IMR-90 (cell line): ENCODE measurements at regions not wholly inside any gene's neighbourhood (a gene's known extent, or its start where the extent isn't known, plus 50 kb on each side); places are given as distances from the start of the nearest gene placed in this dataset.

Experiments used
- ATAC-seq: fragments of 200-7000 bp; cut with Tn5 transposase; 2 replicates; pipeline ENCODE4 v1.9.1; 2020; ENCODE audit warnings: low read depth, mild to moderate bottlenecking, moderate library complexity
- BruUV-seq: library from RNA; stranded (reverse); fragments of 400-500 nt; replicated peaks from 2 replicates; lab custom pipeline; 2021; lab: Mats Ljungman, UMichigan
- CTCF ChIA-PET: fragments of 300-600 bp; formaldehyde crosslinking; extraction: SDS; loops from one replicate; lab custom pipeline; 2021; ENCODE audit warnings: antibody characterized with exemption; lab: Yijun Ruan, JAX
- POLR2A ChIA-PET: fragments of 300-600 bp; sonication (Branson Sonifier 250); formaldehyde crosslinking; loops from one replicate; lab custom pipeline; 2022; ENCODE audit warnings: antibody characterized with exemption; ENCODE audit not compliant: unreplicated experiment; lab: Charles Lee
- DNase-seq: peaks from one replicate; pipeline ENCODE4 v3.0.0; 2013
- H2AFZ ChIP-seq: replicated peaks from 2 replicates; pipeline ENCODE3; 2013; ENCODE audit warnings: low read length, mild to moderate bottlenecking; ENCODE audit not compliant: poor library complexity
- H2AK5ac ChIP-seq: 2 replicates; pipeline ENCODE4 v1.6.1; 2013; ENCODE audit warnings: low read depth, low read length, inconsistent platforms
- H2AK9ac ChIP-seq: replicated peaks from 2 replicates; pipeline ENCODE3; 2013; ENCODE audit warnings: mild to moderate bottlenecking, low read depth, low read length, moderate library complexity; ENCODE audit not compliant: poor library complexity
- H2BK120ac ChIP-seq: 2 replicates; pipeline ENCODE4 v1.6.1; 2013; ENCODE audit warnings: low read depth, low read length, inconsistent platforms
- H2BK15ac ChIP-seq: 3 replicates; pipeline ENCODE4 v1.6.1; 2013; ENCODE audit warnings: low read depth, low read length, inconsistent platforms
- H2BK20ac ChIP-seq: 2 replicates; pipeline ENCODE4 v1.6.1; 2013; ENCODE audit warnings: low read depth, mild to moderate bottlenecking, inconsistent platforms, low read length, moderate library complexity
- H2BK5ac ChIP-seq: 2 replicates; pipeline ENCODE4 v1.6.1; 2013; ENCODE audit warnings: mild to moderate bottlenecking, low read depth, low read length, inconsistent platforms; ENCODE audit not compliant: poor library complexity, severe bottlenecking
- H3K14ac ChIP-seq: replicated peaks from 2 replicates; pipeline ENCODE4 v1.6.1; 2013; ENCODE audit warnings: low read depth, low read length, inconsistent platforms
- H3K18ac ChIP-seq: 2 replicates; pipeline ENCODE4 v1.6.1; 2013; ENCODE audit warnings: low read depth, low read length, control low read depth
- H3K23ac ChIP-seq: 2 replicates; pipeline ENCODE4 v1.6.1; 2013; ENCODE audit warnings: low read depth, low read length, inconsistent platforms
- H3K27ac ChIP-seq: 2 replicates; pipeline ENCODE4 v1.5.1; 2013; ENCODE audit warnings: mild to moderate bottlenecking, control low read depth, low read length; ENCODE audit not compliant: insufficient read depth
- H3K27me3 ChIP-seq: 2 replicates; pipeline ENCODE4 v1.6.1; 2013; ENCODE audit warnings: low read length; ENCODE audit not compliant: control insufficient read depth, insufficient read depth
- H3K36me3 ChIP-seq: 2 replicates; pipeline ENCODE4 v1.6.1; 2013; ENCODE audit warnings: low read length, mixed read lengths; ENCODE audit not compliant: control insufficient read depth, insufficient read depth
- H3K4ac ChIP-seq: 2 replicates; pipeline ENCODE4 v1.6.1; 2013; ENCODE audit warnings: low read depth, low read length, inconsistent platforms
- H3K4me1 ChIP-seq: 2 replicates; pipeline ENCODE4 v1.6.1; 2013; ENCODE audit warnings: low read length, mixed read lengths; ENCODE audit not compliant: control insufficient read depth, insufficient read depth
- H3K4me2 ChIP-seq: 2 replicates; pipeline ENCODE4 v1.6.1; 2013; ENCODE audit warnings: low read depth, mild to moderate bottlenecking, control low read depth, low read length, moderate library complexity
- H3K4me3 ChIP-seq: 2 replicates; pipeline ENCODE4 v1.5.1; 2013; ENCODE audit warnings: low read depth, mild to moderate bottlenecking, control low read depth, low read length, moderate library complexity; ENCODE audit not compliant: insufficient read depth
- H3K56ac ChIP-seq: 2 replicates; pipeline ENCODE4 v1.6.1; 2013; ENCODE audit warnings: low read length, inconsistent platforms; ENCODE audit not compliant: insufficient read depth; ENCODE audit errors: extremely low read depth
- H3K79me1 ChIP-seq, 2 experiments: 2 replicates each; pipeline ENCODE4 v1.6.1; 2013; ENCODE audit warnings: low read length in 2 of 2, inconsistent platforms in 1 of 2, low read depth in 1 of 2
- H3K9ac ChIP-seq: 2 replicates; pipeline ENCODE4 v1.6.1; 2013; ENCODE audit warnings: low read depth, low read length, control low read depth
- H3K9me1 ChIP-seq: 2 replicates; pipeline ENCODE4 v1.6.1; 2013; ENCODE audit warnings: low read length, inconsistent platforms; ENCODE audit not compliant: insufficient read depth
- H3K9me3 ChIP-seq: 2 replicates; pipeline ENCODE4 v1.6.1; 2013; ENCODE audit warnings: low read length; ENCODE audit not compliant: control insufficient read depth, insufficient read depth
- H4K20me1 ChIP-seq: 2 replicates; pipeline ENCODE4 v1.6.1; 2013; ENCODE audit warnings: low read length, inconsistent platforms; ENCODE audit not compliant: insufficient read depth
- H4K5ac ChIP-seq: 2 replicates; pipeline ENCODE4 v1.6.1; 2013; ENCODE audit warnings: mild to moderate bottlenecking, low read depth, low read length, control low read depth
- H4K8ac ChIP-seq, 2 experiments: 2 replicates each; pipeline ENCODE4 v1.6.1; 2013; ENCODE audit warnings: low read depth in 2 of 2, low read length in 2 of 2, control low read depth in 1 of 2, inconsistent platforms in 1 of 2
- H4K91ac ChIP-seq: 2 replicates; pipeline ENCODE4 v1.6.1; 2013; ENCODE audit warnings: low read depth, low read length, inconsistent platforms; ENCODE audit not compliant: insufficient read depth
- CEBPB ChIP-seq: IDR thresholded peaks from 2 replicates; pipeline ENCODE4 v1.6.1; 2012; ENCODE audit warnings: low read depth, low read length, improper control_type of control experiment
- CHD1 ChIP-seq: IDR thresholded peaks from 2 replicates; pipeline ENCODE4 v1.6.1; 2012; ENCODE audit warnings: low read depth, low read length, improper control_type of control experiment
- FOS ChIP-seq: fragments of 150-350 bp; IDR thresholded peaks from 2 replicates; pipeline ENCODE4 v1.6.1; 2016; ENCODE audit warnings: low read depth, low read length
- NFE2L2 ChIP-seq: fragments of 150-350 bp; IDR thresholded peaks from 2 replicates; pipeline ENCODE4 v1.6.1; 2016; ENCODE audit warnings: low read depth, mild to moderate bottlenecking, low read length
- POLR2A ChIP-seq: IDR thresholded peaks from 2 replicates; pipeline ENCODE4 v1.6.1; 2012; ENCODE audit warnings: mild to moderate bottlenecking, low read depth, low read length
- RAD21 ChIP-seq: IDR thresholded peaks from 2 replicates; pipeline ENCODE4 v1.6.1; 2012; ENCODE audit warnings: low read length, improper control_type of control experiment
- RCOR1 ChIP-seq: IDR thresholded peaks from 2 replicates; pipeline ENCODE4 v1.6.1; 2012; ENCODE audit warnings: mild to moderate bottlenecking, low read length, improper control_type of control experiment; ENCODE audit not compliant: insufficient replicate concordance
- SMC3 ChIP-seq: fragments of 150-350 bp; IDR thresholded peaks from 2 replicates; pipeline ENCODE4 v1.6.1; 2016; ENCODE audit warnings: low read depth, mild to moderate bottlenecking, antibody characterized with exemption, low read length, moderate library complexity
- dilution Hi-C: fragments of 300-500 bp; cut with HindIII; formaldehyde crosslinking; loops from one replicate; pipeline ENCODE4 v1.14.3; 2018; ENCODE audit warnings: low sequenced_read_pairs; ENCODE audit not compliant: unreplicated experiment
- in situ Hi-C: fragments of 300-500 bp; cut with MboI; formaldehyde crosslinking; loops from 3 replicates; pipeline ENCODE4 v1.14.3; 2019; ENCODE audit warnings: low sequenced_read_pairs, inconsistent platforms, mixed read lengths
- intact Hi-C: fragments of 100-400 bp; cut with micrococcal nuclease; formaldehyde crosslinking; loops from 2 replicates; pipeline ENCODE4 v1.10.0; 2022
- TF ChIP-seq, protein P1 (sequence below): conservative IDR thresholded peaks from 2 replicates; pipeline ENCODE4 v1.5.1; 2012; ENCODE audit warnings: mild to moderate bottlenecking, low read depth, low read length, improper control_type of control experiment
- TF ChIP-seq, protein P2 (sequence below): fragments of 150-350 bp; IDR thresholded peaks from 2 replicates; pipeline ENCODE4 v1.6.1; 2016; ENCODE audit warnings: low read depth, mild to moderate bottlenecking, low read length, moderate library complexity, borderline replicate concordance
- TF ChIP-seq, protein P3 (sequence below): fragments of 150-350 bp; IDR thresholded peaks from 2 replicates; pipeline ENCODE4 v1.6.1; 2017; ENCODE audit warnings: mild to moderate bottlenecking, antibody characterized with exemption, low read length, low read depth

DNA sequence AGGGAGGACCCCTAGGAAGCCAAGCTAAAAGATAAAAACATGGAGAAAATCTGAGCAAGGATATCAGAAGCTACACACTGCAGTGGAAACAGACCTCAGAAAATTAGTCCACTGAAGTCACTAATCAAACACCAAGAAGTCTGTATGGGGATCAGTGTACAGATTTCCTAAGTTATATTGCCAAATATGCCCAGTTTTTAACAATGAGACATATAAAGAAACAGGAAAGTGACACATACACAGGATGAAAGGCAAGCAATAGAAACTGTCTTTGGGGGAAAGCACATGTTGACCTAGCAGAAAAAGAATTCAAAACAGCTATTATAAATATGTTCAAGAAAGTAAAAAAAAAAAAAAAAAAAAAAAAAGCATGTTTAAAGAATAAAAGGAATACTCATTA lies 153.7 kb downstream of the PPP4R3C start:
- H4K8ac ChIP-seq = no peak overlapping the region
- ATAC-seq = no peak
- no peak overlapping the region for H3K14ac ChIP-seq
- no peak overlapping the region for H4K5ac ChIP-seq
- H2BK20ac ChIP-seq = no peak overlapping the region
- H2BK15ac ChIP-seq = no peak overlapping the region
- intact Hi-C loops = no loop called here
- no peaks in the 10 kb centered on the region for H3K36me3 ChIP-seq
- no peak overlapping the region for H3K4me3 ChIP-seq
- no peaks in the 10 kb centered on the region for H3K9me3 ChIP-seq
- BruUV-seq = no TSS peak
- no peak for DNase-seq
- no peaks in the 10 kb centered on the region for H4K20me1 ChIP-seq
- H3K9me1 ChIP-seq = no peaks in the 10 kb centered on the region
- H3K79me1 ChIP-seq = no peaks in the 10 kb centered on the region
- no peak overlapping the region for H3K4me2 ChIP-seq
- no peak overlapping the region for H2AFZ ChIP-seq
- ChIA-PET POLR2A (no interaction called here), CTCF (no interaction called here)
- H3K4me1 ChIP-seq = no peaks in the 10 kb centered on the region
- no peak overlapping the region for H3K4ac ChIP-seq
- no peak overlapping the region for H2AK5ac ChIP-seq
- dilution Hi-C loops = no loop called here
- no peaks in the 10 kb centered on the region for H3K27me3 ChIP-seq
- H3K9ac ChIP-seq = no peak overlapping the region
- in situ Hi-C loops = no loop called here
- no peak overlapping the region for H2BK120ac ChIP-seq
- no peak overlapping the region for H2BK5ac ChIP-seq
- no peak overlapping the region for H3K27ac ChIP-seq
- H3K56ac ChIP-seq = no peak overlapping the region
- H4K91ac ChIP-seq = no peak overlapping the region
- H3K18ac ChIP-seq = no peak overlapping the region
- TF ChIP-seq SMC3 (no peak), CEBPB (no peak), FOS (no peak), NFE2L2 (no peak), RAD21 (no peak), RCOR1 (no peak), POLR2A (no peak), CHD1 (no peak)
- TF ChIP-seq, protein P1, sequence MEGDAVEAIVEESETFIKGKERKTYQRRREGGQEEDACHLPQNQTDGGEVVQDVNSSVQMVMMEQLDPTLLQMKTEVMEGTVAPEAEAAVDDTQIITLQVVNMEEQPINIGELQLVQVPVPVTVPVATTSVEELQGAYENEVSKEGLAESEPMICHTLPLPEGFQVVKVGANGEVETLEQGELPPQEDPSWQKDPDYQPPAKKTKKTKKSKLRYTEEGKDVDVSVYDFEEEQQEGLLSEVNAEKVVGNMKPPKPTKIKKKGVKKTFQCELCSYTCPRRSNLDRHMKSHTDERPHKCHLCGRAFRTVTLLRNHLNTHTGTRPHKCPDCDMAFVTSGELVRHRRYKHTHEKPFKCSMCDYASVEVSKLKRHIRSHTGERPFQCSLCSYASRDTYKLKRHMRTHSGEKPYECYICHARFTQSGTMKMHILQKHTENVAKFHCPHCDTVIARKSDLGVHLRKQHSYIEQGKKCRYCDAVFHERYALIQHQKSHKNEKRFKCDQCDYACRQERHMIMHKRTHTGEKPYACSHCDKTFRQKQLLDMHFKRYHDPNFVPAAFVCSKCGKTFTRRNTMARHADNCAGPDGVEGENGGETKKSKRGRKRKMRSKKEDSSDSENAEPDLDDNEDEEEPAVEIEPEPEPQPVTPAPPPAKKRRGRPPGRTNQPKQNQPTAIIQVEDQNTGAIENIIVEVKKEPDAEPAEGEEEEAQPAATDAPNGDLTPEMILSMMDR = no peak
- TF ChIP-seq, protein P2, sequence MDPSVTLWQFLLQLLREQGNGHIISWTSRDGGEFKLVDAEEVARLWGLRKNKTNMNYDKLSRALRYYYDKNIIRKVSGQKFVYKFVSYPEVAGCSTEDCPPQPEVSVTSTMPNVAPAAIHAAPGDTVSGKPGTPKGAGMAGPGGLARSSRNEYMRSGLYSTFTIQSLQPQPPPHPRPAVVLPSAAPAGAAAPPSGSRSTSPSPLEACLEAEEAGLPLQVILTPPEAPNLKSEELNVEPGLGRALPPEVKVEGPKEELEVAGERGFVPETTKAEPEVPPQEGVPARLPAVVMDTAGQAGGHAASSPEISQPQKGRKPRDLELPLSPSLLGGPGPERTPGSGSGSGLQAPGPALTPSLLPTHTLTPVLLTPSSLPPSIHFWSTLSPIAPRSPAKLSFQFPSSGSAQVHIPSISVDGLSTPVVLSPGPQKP = no peak
- TF ChIP-seq, protein P3, sequence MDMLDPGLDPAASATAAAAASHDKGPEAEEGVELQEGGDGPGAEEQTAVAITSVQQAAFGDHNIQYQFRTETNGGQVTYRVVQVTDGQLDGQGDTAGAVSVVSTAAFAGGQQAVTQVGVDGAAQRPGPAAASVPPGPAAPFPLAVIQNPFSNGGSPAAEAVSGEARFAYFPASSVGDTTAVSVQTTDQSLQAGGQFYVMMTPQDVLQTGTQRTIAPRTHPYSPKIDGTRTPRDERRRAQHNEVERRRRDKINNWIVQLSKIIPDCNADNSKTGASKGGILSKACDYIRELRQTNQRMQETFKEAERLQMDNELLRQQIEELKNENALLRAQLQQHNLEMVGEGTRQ = no peak
- H2AK9ac ChIP-seq = no peak overlapping the region
- no peak overlapping the region for H3K23ac ChIP-seq
